Stimulated activated CD8-positive, alpha-beta memory T cell treated with anti-CD3 and anti-CD28 coated beads, Interleukin-15, amount 100 ng/mL, for 48 hours (primary cell): ENCODE measurements at regions not wholly inside any gene's neighbourhood (a gene's known extent, or its start where the extent isn't known, plus 50 kb on each side); places are given as distances from the start of the nearest gene placed in this dataset.
"Not testable (repeated sequence)": the region's sequence is repeated elsewhere in the genome, so short reads cannot be mapped to it uniquely, and the experiment has no call there.

ENCODE experiments used
- DNase-seq, 2 donors: peaks; one replicate each; pipeline ENCODE4 v3.0.0-alpha.2; 2020; ENCODE audit warnings: low read depth in 2 of 2

GRCh38 chr10:65032867-65033769 is 1511.9 kb downstream of the REEP3 start:
- DNase-seq: no peak

DNA sequence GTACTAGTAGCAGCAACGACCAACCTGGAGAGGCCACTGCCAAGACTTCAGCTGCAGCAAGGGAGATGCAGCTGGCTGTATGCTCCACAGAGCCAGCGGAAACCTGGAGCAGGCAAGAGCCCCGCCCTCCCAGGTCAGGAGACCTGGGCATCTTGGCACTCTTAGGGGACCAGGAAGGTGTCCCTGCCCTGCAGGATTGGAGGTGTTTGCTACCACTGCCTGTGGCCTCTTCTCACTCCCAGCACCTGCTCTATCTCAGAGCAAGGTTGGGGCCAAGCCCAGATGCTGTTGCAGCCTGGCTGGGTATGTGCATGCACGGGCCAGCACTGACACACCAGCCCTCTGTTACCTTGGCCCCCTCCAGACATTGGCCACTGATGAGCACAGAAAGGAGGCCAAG is 1512.8 kb downstream of the REEP3 start:
- no peak for DNase-seq

- no peak for DNase-seq
Measured at GRCh38 chr10:65040796-65041195, 1519.6 kb downstream of the REEP3 start.

DNA sequence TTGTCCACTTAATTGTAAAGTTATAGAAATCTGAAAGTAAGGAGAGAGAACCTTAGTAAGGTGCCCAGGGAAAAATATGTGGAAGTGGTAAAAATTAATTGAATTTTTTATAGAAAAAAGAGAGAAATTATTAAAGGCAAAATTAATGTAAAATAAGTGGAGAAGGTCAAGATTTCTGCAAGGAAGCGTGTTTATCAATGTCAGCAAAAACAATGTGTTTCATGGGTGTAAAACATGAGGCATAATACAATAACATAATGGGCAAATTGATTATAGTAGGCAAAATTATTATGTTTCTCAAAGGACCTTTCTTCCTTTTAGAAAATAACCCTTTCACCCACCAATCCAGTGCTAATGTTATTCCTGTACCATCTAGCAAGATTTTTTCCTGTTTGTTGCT is 1520.1 kb downstream of the REEP3 start:
- DNase-seq: no peak

DNA sequence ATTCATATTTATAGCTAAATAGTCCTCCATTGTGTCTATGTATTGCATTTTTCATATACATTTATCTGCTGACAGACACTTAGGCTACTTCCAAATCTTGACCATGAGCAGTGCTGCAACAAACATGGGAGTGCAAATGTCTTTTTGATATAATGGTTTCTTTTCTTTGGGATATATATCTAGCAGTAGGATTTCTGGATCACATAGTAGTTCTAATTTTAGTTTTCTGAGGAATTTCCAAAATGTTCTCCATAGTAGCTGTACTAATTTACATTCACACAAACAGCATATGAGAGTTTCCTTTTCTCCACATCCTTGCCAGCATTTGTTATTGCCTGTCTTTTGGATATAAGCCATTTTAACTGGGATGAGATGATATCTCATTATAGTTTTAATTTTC is 1521.3 kb downstream of the REEP3 start:
- DNase-seq: no peak

GRCh38 chr10:65046831-65047230 is 1525.6 kb downstream of the REEP3 start:
- no peak for DNase-seq

DNA sequence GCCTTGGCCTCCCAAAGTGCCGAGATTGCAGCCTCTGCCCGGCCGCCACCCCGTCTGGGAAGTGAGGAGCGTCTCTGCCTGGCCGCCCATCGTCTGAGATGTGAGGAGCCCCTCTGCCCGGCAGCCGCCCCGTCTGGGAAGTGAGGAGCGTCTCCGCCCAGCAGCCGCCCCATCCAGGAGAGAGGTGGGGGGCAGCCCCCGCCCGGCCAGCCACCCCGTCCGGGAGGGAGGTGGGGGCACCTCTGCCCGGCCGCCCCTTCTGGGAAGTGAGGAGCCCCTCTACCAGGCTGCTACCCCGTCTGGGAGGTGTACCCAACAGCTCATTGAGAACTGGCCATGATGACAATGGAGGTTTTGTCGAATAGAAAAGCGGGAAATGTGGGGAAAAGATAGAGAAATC is 1530.9 kb downstream of the REEP3 start:
- DNase-seq: not testable (repeated sequence)

- DNase-seq: not testable (repeated sequence)
Measured at GRCh38 chr10:65053397-65053796, 1532.2 kb downstream of the REEP3 start.

GRCh38 chr10:65053831-65054351 is 1532.7 kb downstream of the REEP3 start:
- not testable (repeated sequence) for DNase-seq

DNA sequence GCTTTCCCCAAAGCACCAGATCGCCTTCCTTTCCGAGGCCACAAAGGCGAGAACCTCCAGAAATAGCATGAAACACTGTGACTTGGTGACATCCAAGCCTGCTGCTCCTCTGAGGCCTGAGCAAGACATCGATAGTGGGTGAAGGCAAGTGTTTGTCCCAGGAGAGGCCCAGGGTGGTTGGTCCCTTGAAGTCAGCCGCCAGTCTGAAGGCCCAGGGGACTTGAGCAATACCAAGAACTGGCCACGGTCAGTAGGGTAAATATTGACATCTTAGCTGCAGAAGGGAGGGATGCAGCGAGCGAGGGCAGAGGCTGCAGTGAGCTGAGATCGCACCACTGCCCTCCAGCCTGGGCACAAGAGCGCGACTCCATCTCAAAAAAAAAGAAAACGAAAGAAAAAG is 1533.5 kb downstream of the REEP3 start:
- not testable (repeated sequence) for DNase-seq

- no peak for DNase-seq
Measured at GRCh38 chr10:65065278-65065677, 1544.1 kb downstream of the REEP3 start.

DNA sequence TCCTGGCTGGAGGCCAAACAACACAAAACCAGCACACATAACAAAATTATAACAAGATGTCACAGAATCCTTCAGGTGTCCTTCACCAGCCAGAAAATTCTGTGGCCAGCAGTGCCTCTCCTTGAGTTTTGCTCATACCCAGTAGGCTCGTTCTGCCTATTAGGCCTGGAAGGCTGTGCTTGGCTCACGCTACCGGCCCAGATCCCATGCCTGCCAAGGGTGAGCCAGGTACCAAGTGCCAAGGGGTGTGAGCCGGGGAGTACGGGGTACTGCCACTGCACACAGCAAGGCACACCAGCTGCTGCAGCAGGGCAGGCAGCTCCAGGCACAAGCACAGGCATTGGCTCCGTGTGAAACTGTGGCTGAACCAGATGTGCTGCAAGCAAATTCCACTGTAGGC is 1562.0 kb downstream of the REEP3 start:
- DNase-seq: no peak

GRCh38 chr10:65090991-65091390 is 1569.8 kb downstream of the REEP3 start:
- DNase-seq: no peak

GRCh38 chr10:65100146-65100545 is 1578.9 kb downstream of the REEP3 start:
- DNase-seq: no peak

DNA sequence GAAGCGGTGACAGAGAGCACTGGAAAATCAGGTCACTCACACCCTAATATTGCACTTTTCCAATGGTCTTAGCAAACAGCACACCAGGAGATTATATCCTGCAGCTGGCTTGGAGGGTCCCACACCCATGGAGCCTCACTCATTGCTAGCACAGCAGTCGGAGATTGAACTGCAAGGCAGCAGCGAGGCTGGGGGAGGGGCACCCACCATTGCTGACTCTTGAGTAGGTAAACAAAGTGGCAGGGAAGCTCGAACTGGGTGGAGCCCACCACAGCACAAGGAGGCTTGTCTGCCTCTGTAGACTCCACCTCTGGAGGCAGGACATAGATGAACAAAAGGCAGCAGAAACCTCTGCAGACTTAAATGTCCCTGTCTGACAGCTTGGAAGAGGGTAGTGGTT is 1579.7 kb downstream of the REEP3 start:
- not testable (repeated sequence) for DNase-seq

DNA sequence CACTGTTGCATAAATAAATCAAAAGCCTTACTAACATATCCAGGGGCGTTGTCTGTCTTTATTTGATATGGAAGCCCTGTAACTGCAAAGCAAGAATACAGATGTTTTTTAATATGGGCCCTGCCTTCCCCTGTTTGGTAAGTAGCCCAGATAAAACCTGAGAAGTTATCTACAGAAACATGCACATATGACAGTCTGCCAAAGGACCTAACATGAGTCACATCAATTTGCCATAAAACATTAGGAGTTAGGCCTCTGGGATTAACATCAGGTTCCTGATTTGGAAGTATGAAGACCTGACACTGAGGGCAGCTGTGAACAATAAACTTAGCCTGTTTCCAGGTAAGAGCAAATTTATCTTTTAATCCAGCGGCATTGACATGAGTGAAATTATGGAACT is 1588.8 kb downstream of the REEP3 start:
- no peak for DNase-seq

GRCh38 chr10:65111059-65111458 is 1589.9 kb downstream of the REEP3 start:
- DNase-seq: not testable (repeated sequence)

GRCh38 chr10:65112573-65112972 is 1591.4 kb downstream of the REEP3 start:
- DNase-seq: no peak

DNA sequence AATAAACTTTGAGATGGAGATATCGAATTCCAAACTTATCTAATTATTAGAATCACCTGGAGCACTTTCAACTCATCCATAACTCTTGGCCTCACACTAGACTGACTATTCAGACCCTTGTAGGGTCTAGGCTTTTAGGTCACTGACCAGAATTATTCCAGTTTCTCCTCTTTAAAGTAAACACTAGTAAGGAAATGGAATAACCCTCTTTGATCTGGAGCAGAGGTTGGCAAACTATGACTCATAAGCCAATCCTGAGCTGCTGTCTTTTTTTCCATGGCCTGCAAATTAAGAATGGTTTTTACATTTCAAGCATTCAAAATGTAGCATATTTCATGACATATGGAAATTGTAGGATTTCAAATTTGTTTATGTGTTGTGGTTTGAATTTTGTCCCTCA is 1601.9 kb downstream of the REEP3 start:
- no peak for DNase-seq

DNA sequence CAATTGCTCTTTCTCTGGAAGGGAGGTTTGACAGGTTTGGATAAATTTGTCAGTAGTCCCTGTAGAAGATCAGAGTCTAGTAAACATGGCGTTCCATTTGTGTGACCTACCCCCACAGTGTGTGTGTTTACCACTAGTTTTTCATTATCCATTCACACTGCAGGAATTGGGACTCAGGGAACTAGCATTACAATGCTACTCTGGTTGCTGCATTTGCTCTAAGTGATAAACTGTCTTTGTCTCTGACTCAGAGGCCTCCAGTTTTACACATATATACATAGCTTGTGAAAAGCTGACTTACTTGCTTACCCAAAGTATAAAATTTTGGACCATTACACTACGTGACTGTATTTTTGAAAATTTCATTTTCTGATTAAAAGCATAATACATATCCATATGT is 1604.0 kb downstream of the REEP3 start:
- DNase-seq: no peak

- no peak for DNase-seq
Measured at GRCh38 chr10:65126288-65126687, 1605.1 kb downstream of the REEP3 start.

DNA sequence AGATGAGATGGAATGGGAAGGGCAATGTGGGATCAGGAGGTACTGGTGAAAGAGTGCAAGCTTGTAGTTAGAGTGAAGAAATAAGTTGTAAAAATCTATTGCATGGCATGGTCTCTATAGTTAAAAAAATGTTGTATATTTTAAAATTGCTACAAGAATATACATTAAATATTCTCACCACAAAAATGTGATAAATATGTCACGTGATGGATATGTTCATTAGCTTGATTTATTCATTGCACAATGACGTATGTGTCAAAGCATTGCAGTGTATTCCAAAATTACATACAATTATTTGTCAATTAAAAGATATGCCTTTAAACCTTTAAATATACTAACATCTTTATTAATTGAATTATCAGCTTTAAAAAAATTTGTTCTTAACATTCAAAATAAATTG is 1607.1 kb downstream of the REEP3 start:
- no peak for DNase-seq

DNA sequence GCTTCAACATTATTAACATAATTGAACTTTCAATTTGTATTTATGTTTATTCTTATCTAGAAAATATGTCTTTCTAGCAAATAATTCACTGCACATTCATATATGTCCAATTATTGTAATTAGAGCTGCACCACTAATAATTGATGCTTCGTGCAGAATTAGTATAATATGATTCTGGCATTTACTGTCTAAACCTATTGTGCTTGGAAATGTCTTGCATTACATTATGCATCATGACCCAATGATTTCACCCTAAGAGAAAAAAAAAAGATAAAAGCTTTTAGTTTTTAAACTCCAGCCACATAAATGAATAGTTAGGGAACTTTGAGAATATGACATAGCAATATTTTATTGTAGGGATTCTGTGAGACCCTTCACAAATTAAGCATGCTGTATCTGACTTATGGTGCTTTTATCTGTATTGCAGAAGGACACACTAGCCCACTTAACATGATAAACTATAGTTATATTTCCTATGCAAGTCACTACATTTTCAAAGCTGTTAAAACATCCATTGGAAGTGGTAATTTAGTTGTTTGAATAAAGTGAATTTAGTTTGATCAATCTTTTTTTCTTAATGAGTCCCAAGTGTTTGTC is 1609.1 kb downstream of the REEP3 start:
- DNase-seq: no peak
